ENCODE measurements at regions not wholly inside any gene's neighbourhood (a gene's known extent, or its start where the extent isn't known, plus 50 kb on each side); places are given as distances from the start of the nearest gene placed in this dataset.

DNA sequence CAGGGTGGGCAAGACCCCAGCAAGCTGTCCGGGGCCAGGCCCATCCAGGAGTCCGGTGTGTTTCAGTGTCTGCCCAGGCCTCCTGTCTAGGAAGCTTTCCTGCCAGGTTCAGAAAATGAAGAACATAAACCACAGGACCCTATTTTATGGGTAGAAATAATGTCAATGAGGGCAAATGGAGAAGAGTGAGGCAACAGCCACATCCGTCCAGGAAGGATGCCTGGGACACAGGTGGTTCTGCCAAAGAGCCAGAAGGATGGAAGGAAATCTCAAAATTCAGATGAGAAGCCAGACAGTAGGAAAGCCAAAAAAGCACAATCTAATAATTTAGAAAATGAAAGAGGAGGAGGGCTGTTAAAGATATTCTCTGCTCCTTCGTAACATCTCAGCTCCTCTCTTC lies 262.3 kb downstream of the AUH start:
- TF ChIP-seq, protein P1, sequence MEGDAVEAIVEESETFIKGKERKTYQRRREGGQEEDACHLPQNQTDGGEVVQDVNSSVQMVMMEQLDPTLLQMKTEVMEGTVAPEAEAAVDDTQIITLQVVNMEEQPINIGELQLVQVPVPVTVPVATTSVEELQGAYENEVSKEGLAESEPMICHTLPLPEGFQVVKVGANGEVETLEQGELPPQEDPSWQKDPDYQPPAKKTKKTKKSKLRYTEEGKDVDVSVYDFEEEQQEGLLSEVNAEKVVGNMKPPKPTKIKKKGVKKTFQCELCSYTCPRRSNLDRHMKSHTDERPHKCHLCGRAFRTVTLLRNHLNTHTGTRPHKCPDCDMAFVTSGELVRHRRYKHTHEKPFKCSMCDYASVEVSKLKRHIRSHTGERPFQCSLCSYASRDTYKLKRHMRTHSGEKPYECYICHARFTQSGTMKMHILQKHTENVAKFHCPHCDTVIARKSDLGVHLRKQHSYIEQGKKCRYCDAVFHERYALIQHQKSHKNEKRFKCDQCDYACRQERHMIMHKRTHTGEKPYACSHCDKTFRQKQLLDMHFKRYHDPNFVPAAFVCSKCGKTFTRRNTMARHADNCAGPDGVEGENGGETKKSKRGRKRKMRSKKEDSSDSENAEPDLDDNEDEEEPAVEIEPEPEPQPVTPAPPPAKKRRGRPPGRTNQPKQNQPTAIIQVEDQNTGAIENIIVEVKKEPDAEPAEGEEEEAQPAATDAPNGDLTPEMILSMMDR (IDR thresholded peaks at IDR 0.05; ENCODE audit: borderline replicate concordance, extremely low read depth, low read length, poor library complexity, severe bottlenecking): no peak
- TF ChIP-seq EZH2 (IDR thresholded peaks at IDR 0.05; ENCODE audit: borderline replicate concordance, low read depth, low read length, severe bottlenecking): no peak

Data from DND-41 (cell line).